Keratinocyte (primary cell): ENCODE measurements at regions not wholly inside any gene's neighbourhood (a gene's known extent, or its start where the extent isn't known, plus 50 kb on each side); places are given as distances from the start of the nearest gene placed in this dataset.

Experiments used
- CTCF ChIP-seq, 3 experiments: IDR thresholded peaks in 1 of 3; conservative IDR thresholded peaks in 1 of 3; optimal IDR thresholded peaks in 1 of 3; 2 replicates in 2 of 3; 3 replicates in 1 of 3; pipeline versions ENCODE3 to v1.5.1; 2011; ENCODE audit warnings: low read length in 3 of 3, mild to moderate bottlenecking in 3 of 3, moderate library complexity in 2 of 3, control low read depth in 1 of 3, inconsistent platforms in 1 of 3; ENCODE audit not compliant: insufficient read depth in 2 of 3; ENCODE audit errors: extremely low read depth in 1 of 3
- EZH2 ChIP-seq: IDR thresholded peaks from one replicate; pipeline ENCODE4 v1.6.1; 2012; ENCODE audit warnings: inconsistent platforms, mild to moderate bottlenecking, low read length, moderate library complexity

DNA sequence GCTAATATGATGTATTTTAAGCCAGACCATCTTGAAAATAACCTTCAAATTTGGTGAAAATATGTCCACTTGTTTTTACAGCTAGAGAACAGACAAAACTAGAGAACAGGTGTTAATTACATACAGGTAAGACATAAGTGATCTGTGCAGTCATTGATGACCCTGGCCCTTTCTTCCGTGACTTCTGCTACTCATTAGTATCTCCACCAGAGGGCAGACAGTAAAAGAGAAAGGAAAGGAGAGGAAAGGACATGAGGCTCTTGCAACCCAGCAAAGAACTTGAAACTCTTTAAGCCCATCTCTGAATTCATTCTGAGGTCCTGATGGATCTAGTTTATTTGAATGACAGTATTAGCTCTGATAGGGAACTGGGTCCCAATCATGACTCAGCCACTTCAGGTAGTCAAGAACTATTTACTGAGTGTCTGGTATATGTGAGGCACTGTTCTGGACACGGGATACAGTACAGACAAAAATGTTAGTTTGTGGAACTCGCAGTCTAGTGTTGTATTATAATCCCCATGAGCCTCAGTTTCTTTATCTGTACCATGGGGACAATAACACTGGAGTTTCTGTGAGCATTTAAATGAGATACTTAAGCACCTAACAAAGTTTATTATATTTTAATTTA, 121.0 kb upstream of the TEX13D start:
- TF ChIP-seq CTCF (optimal IDR thresholded peaks at IDR 0.05 in 1 of 3, IDR thresholded peaks at IDR 0.05 in 1 of 3, conservative IDR thresholded peaks at IDR 0.05 in 1 of 3; ENCODE audit: extremely low read depth in 1 of 3, insufficient read depth in 2 of 3, low read length in 3 of 3) = peak; percentile 56 to 70 (median 60)
- no peak for TF ChIP-seq EZH2
